ENCODE measurements at regions not wholly inside any gene's neighbourhood (a gene's known extent, or its start where the extent isn't known, plus 50 kb on each side); places are given as distances from the start of the nearest gene placed in this dataset.

GRCh38 chr13:24012648-24013047, 115.3 kb upstream of the C1QTNF9B start:
- no peak for DNase-seq

- no peak for DNase-seq
These were observed 115.9 kb upstream of the C1QTNF9B start for GRCh38 chr13:24013189-24013588.

- DNase-seq: no peak
These were observed 118.7 kb upstream of the C1QTNF9B start for GRCh38 chr13:24016046-24016445.

GRCh38 chr13:24022568-24022967, 125.3 kb upstream of the C1QTNF9B start:
- no peak for DNase-seq

- DNase-seq: no peak
These were observed 125.8 kb upstream of the C1QTNF9B start for GRCh38 chr13:24023073-24023472.

- DNase-seq: no peak
These were observed 130.2 kb upstream of the C1QTNF9B start for GRCh38 chr13:24027494-24027893.

GRCh38 chr13:24032252-24032651, 128.3 kb upstream of the SPATA13 start:
- no peak for DNase-seq

- no peak for DNase-seq
These were observed 127.8 kb upstream of the SPATA13 start for GRCh38 chr13:24032674-24033073.

- no peak for DNase-seq
These were observed 126.8 kb upstream of the SPATA13 start for GRCh38 chr13:24033527-24034302.

GRCh38 chr13:24035411-24035810, 125.1 kb upstream of the SPATA13 start:
- no peak for DNase-seq

GRCh38 chr13:24036115-24036514, 124.4 kb upstream of the SPATA13 start:
- no peak for DNase-seq

GRCh38 chr13:24038405-24038804, 122.1 kb upstream of the SPATA13 start:
- DNase-seq: no peak

- no peak for DNase-seq
These were observed 121.6 kb upstream of the SPATA13 start for GRCh38 chr13:24038841-24039330.

- DNase-seq: no peak
These were observed 120.7 kb upstream of the SPATA13 start for GRCh38 chr13:24039621-24040475.

GRCh38 chr13:24040835-24041234, 119.7 kb upstream of the SPATA13 start:
- DNase-seq: no peak

- no peak for DNase-seq
These were observed 118.8 kb upstream of the SPATA13 start for GRCh38 chr13:24041651-24042225.

- DNase-seq: no peak
These were observed 117.6 kb upstream of the SPATA13 start for GRCh38 chr13:24042710-24043440.

GRCh38 chr13:24043590-24044350, 116.8 kb upstream of the SPATA13 start:
- DNase-seq: no peak

- DNase-seq: no peak
These were observed 114.9 kb upstream of the SPATA13 start for GRCh38 chr13:24045597-24045996.

- DNase-seq: no peak
These were observed 110.2 kb upstream of the SPATA13 start for GRCh38 chr13:24050292-24050711.

GRCh38 chr13:24050796-24051715, 109.5 kb upstream of the SPATA13 start:
- no peak for DNase-seq

Measured in hematopoietic multipotent progenitor cell treated with erythropoietin and hydrocortisone succinate and interleukin-3 and kit ligand, for 8 days (in vitro differentiated cells).